Muscle of leg (tissue), 3 donors: ENCODE measurements at regions not wholly inside any gene's neighbourhood (a gene's known extent, or its start where the extent isn't known, plus 50 kb on each side); places are given as distances from the start of the nearest gene placed in this dataset.
"Not testable (repeated sequence)": the region's sequence is repeated elsewhere in the genome, so short reads cannot be mapped to it uniquely, and the experiment has no call there.

Source experiments
- DNase-seq: peaks from one replicate; pipeline ENCODE4 v3.0.0; 2013
- H3K27ac ChIP-seq: one replicate; pipeline ENCODE4 v1.5.1; 2013; ENCODE audit warnings: mild to moderate bottlenecking, low read length, control low read depth
- H3K27me3 ChIP-seq: one replicate; pipeline ENCODE4 v1.6.1; 2013; ENCODE audit warnings: low read length; ENCODE audit not compliant: control insufficient read depth, insufficient read depth
- H3K36me3 ChIP-seq: one replicate; pipeline ENCODE4 v1.6.1; 2013; ENCODE audit warnings: low read length; ENCODE audit not compliant: control insufficient read depth, insufficient read depth
- H3K4me1 ChIP-seq: one replicate; pipeline ENCODE4 v1.6.1; 2013; ENCODE audit warnings: low read length; ENCODE audit not compliant: control insufficient read depth, insufficient read depth
- H3K4me3 ChIP-seq: one replicate; pipeline ENCODE4 v1.5.1; 2013; ENCODE audit warnings: low read length, control low read depth
- H3K9me3 ChIP-seq: replicated peaks from 2 replicates; pipeline ENCODE4 v1.6.1; 2013; ENCODE audit warnings: low read depth, low read length; ENCODE audit not compliant: control insufficient read depth
- WGBS: methylation state at CpG from one replicate; pipeline ENCODE4 v1.1.5; 2013; ENCODE audit warnings: missing lambda C conversion rate; ENCODE audit not compliant: insufficient coverage; 5-methylcytosine and 5-hydroxymethylcytosine counted together

DNA sequence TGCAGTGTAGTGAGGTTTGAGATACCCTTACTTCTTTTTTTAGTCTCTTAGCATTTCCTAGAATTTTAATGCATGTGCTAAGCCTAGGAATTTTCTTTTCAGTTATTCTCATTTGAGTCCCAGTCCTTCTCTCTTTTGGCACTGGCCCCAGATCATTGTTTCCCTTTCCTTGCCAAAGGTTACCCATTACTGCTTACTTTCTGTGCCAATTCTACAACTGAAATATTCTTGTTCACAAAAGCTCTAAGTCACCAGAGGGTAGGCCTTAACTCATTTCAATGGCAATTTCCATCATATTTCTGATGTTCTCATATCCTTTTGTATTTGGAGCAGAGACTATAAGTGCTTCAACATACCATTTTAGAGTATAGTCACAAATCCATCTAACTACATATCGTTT is 199.6 kb upstream of the CBLB start:
- no peaks in the 10 kb centered on the region for H3K4me1 ChIP-seq
- no peaks in the 10 kb centered on the region for H3K27me3 ChIP-seq
- no peaks in the 10 kb centered on the region for H3K36me3 ChIP-seq
- no peak overlapping the region for H3K4me3 ChIP-seq
- whole genome bisulfite sequencing = no CpG with 5 or more reads among the region's 1 CpG
- peak overlapping the region; percentile 43 for H3K27ac ChIP-seq
- no peaks in the 10 kb centered on the region for H3K9me3 ChIP-seq
- peak; percentile 33 for DNase-seq

DNA sequence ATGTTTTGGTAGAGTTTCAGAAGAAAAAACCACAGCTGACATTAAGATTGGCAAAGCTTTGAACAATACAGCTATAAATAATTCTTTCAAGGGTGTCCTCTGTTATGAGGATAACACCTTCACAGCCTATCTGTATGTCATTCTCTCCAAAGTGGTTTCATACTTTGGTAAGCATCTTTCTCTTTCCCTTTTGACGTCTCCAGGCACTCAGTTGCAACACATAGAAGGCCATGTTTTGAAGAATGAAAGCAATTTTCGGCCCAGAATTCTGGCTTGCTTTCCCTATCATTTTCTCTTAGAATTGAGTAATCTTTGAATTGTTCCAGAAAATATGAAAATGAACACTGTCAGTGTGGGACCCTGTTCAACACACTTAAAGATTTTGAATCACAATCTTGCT is 200.0 kb upstream of the CBLB start:
- H3K27ac ChIP-seq = peak overlapping the region; percentile 43
- H3K9me3 ChIP-seq = no peaks in the 10 kb centered on the region
- DNase-seq = peak; percentile 80
- no peak overlapping the region for H3K4me3 ChIP-seq
- no peaks in the 10 kb centered on the region for H3K27me3 ChIP-seq
- no peaks in the 10 kb centered on the region for H3K4me1 ChIP-seq
- WGBS = no CpG with 5 or more reads among the region's 2 CpGs
- no peaks in the 10 kb centered on the region for H3K36me3 ChIP-seq

DNA sequence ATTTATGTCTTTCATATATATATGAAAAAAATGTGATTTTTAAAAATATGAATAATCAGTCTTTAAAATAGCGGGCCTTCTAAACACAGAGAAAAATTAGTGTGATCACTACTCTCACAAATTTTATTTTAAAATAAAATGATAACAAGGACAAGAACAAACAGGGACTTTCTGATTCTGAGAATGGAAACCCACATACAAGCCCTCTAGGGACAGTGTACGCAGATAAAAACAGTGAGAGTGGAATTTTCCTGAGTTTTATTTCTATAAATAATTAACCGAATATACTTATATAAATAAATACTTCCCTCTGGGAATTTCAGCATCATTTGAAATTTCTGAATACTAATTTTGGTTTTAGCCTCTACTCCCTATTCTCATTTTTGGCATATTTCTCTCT is 201.4 kb upstream of the CBLB start:
- no peaks in the 10 kb centered on the region for H3K9me3 ChIP-seq
- no peaks in the 10 kb centered on the region for H3K36me3 ChIP-seq
- DNase-seq = peak; percentile 20
- WGBS = no CpG with 5 or more reads among the region's 3 CpGs
- H3K4me1 ChIP-seq = no peaks in the 10 kb centered on the region
- H3K27ac ChIP-seq = peak overlapping the region; percentile 29
- no peaks in the 10 kb centered on the region for H3K27me3 ChIP-seq
- no peak overlapping the region for H3K4me3 ChIP-seq

DNA sequence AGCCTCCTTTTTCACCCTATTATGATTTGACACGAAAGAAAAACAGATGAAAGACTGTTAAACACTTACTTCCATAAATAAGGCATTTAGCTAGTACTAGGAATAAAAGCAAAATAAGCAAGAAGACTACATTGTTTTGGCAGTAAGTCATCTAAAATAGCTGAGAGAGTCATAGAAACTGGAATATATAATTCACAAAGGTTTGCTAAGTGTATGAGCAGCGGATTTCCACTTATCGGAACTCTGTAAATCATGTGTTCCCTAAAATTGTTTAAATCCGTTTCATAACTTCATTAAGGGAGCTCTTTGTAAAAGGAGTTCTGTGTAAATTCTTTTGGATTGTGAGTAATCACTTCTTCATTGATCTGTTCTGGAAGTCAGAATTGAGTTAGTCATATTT is 202.5 kb upstream of the CBLB start:
- Histone ChIP-seq H3K27ac (no peak overlapping the region), H3K4me3 (no peak overlapping the region)
- WGBS = no CpG with 5 or more reads among the region's 4 CpGs

DNA sequence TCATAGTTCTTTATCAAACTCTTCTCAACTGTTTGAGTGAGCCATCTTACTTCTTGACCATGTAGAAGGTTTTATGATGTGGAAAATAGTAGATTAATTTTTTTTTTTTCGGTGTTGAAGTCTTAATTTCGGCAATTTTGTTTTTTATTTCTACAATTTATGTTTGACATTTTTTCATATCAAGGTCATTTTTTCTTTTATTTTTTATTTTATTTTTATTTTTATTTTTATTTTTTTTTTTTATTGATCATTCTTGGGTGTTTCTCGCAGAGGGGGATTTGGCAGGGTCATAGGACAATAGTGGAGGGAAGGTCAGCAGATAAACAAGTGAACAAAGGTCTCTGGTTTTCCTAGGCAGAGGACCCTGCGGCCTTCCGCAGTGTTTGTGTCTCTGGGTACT is 203.8 kb upstream of the CBLB start:
- H3K4me3 ChIP-seq, H3K27ac ChIP-seq, H3K4me1 ChIP-seq, H3K9me3 ChIP-seq, DNase-seq, H3K27me3 ChIP-seq, H3K36me3 ChIP-seq: not testable (repeated sequence)
- WGBS = no CpG with 5 or more reads among the region's 5 CpGs

More for the DNA sequence above, 202.5 kb upstream of the CBLB start:
- DNase-seq = peak; percentile 47
- Histone ChIP-seq H3K4me1 (no peaks in the 10 kb centered on the region), H3K27me3 (no peaks in the 10 kb centered on the region), H3K36me3 (no peaks in the 10 kb centered on the region), H3K9me3 (no peaks in the 10 kb centered on the region)

DNA sequence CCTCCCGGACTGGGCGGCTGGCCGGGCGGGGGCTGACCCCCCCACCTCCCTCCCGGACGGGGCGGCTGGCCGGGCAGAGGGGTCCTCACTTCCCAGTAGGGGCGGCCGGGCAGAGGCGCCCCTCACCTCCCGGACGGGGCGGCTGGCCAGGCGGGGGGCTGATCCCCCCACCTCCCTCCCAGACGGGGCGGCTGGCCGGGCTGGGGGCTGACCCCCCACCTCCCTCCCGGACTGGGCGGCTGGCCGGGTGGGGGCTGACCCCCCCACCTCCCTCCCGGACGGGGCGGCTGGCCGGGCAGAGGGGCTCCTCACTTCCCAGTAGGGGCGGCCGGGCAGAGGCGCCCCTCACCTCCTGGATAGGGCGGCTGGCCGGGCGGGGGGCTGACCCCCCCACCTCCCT is 205.0 kb upstream of the CBLB start:
- no CpG with 5 or more reads among the region's 31 CpGs for WGBS
- H3K9me3 ChIP-seq, H3K4me1 ChIP-seq, H3K4me3 ChIP-seq, H3K36me3 ChIP-seq, DNase-seq, H3K27me3 ChIP-seq, H3K27ac ChIP-seq: not testable (repeated sequence)

DNA sequence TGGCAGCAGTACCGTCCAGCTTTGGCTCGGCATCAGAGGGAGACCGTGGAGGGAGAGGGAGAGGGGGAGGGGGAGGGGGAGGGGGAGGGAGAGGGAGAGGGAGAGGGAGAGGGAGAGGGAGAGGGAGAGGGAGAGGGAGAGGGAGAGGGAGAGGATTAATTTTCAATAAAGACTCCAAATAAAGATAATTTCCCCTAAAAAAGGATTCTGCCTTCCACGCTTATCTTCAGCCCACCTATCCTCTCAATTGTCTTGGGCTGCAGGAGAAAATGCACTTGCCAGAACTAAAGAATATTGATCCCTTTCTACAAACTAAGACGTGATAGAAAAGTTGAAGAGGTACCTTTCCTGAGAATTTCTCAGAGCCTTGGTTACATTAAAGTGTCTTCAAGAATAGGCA is 206.9 kb upstream of the CBLB start:
- not testable (repeated sequence) for H3K36me3 ChIP-seq, H3K27me3 ChIP-seq, H3K4me3 ChIP-seq, H3K9me3 ChIP-seq, H3K4me1 ChIP-seq, DNase-seq, H3K27ac ChIP-seq
- WGBS = no CpG with 5 or more reads among the region's 5 CpGs

DNA sequence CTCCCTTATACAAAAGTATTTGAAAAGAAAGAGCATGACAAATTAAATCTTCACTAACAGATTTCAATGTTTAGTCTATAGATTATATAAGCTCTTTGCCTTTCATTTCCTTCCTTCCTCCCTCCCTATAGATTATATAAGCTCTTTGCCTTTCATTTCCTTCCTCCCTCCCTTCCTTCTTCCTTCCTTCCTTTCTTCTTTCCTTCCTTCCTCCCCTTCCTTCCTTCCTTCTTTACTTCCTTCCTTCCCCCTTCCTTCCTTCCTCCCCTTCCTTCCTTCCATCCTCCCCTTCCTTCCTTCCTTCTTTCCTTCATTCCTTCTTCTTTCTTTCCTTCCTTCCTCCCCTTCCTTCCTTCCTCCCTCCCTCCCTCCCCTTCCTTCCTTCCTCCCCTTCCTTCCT is 209.8 kb upstream of the CBLB start:
- Histone ChIP-seq H3K27ac (no peak overlapping the region), H3K27me3 (no peaks in the 10 kb centered on the region), H3K9me3 (no peaks in the 10 kb centered on the region), H3K4me3 (no peak overlapping the region), H3K4me1 (no peaks in the 10 kb centered on the region), H3K36me3 (no peaks in the 10 kb centered on the region)
- DNase-seq = no peak

DNA sequence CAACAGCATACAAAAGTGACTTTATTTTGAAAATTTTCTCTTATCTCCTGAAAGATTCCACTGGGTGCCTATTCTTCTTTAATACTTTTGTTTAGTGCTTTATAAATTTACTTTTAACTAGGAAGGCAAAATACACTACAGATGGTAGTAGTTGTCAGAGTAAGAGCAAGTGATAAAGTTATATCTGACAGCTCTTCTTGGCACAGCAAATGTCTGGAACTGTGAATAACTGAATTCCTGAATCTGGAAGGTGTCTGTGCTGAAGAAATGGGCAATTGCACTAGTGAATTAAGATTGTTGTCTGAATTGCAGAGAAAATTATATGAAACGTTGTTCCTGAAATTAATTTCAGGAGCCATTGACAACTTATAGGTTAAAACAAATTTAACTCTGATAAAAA is 213.8 kb upstream of the CBLB start:
- DNase-seq = no peak
- no peaks in the 10 kb centered on the region for H3K27me3 ChIP-seq
- H3K4me1 ChIP-seq = no peaks in the 10 kb centered on the region
- WGBS = no CpG with 5 or more reads among the region's 1 CpG
- no peak overlapping the region for H3K27ac ChIP-seq
- no peaks in the 10 kb centered on the region for H3K9me3 ChIP-seq
- H3K4me3 ChIP-seq = no peak overlapping the region
- no peaks in the 10 kb centered on the region for H3K36me3 ChIP-seq

DNA sequence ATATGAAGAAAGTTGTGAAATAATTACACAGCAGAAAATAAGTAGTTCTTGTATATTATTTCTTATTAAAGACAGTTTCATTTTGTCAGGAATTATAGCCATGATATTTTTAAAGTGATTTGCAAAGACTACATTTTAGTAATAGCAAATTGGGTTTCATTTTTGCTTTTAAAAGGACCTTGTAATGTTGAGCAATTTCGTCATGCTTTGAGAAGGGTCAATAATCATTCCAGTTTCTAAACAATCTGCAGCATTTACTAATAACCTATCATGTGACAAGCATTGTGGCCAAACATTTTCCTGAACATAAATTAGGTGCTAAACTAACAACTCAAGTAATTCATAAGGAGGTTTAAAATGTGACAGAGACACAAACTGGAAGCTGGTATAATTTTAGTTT is 214.4 kb upstream of the CBLB start:
- Histone ChIP-seq H3K4me1 (no peaks in the 10 kb centered on the region), H3K27me3 (no peaks in the 10 kb centered on the region), H3K4me3 (no peak overlapping the region), H3K36me3 (no peaks in the 10 kb centered on the region), H3K27ac (no peak overlapping the region), H3K9me3 (no peaks in the 10 kb centered on the region)
- no CpG with 5 or more reads among the region's 1 CpG for WGBS
- DNase-seq = no peak

DNA sequence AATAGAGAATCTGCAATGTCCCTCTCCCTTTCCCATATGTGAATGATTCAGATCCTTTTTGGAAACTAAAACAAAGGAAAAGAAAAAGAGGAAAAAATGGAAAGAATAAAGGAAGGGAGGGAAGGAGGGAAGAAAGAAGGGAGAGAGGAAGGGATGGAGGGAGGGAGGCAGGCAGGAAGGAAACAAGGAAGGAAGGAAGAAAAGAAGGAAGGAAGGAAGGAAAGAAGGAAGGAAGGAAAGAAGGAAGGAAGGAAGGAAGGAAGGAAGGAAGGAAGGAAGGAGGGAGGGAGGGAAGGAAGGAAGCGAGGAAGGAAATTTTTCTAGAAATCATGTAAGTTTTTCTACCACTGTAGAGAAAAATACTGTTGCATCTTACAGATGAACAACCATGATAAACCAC is 215.0 kb upstream of the CBLB start:
- Histone ChIP-seq H3K27me3 (no peaks in the 10 kb centered on the region), H3K9me3 (no peaks in the 10 kb centered on the region), H3K4me3 (no peak overlapping the region), H3K27ac (no peak overlapping the region), H3K36me3 (no peaks in the 10 kb centered on the region), H3K4me1 (no peaks in the 10 kb centered on the region)
- DNase-seq = no peak
- no CpG with 5 or more reads among the region's 1 CpG for WGBS
